CD4-positive, alpha-beta T cell treated with Interleukin-17A for 1 hour (primary cell): ENCODE measurements at regions not wholly inside any gene's neighbourhood (a gene's known extent, or its start where the extent isn't known, plus 50 kb on each side); places are given as distances from the start of the nearest gene placed in this dataset.

Experiments used
- DNase-seq: peaks from one replicate; pipeline ENCODE4 v3.0.0-alpha.2; 2020

DNA sequence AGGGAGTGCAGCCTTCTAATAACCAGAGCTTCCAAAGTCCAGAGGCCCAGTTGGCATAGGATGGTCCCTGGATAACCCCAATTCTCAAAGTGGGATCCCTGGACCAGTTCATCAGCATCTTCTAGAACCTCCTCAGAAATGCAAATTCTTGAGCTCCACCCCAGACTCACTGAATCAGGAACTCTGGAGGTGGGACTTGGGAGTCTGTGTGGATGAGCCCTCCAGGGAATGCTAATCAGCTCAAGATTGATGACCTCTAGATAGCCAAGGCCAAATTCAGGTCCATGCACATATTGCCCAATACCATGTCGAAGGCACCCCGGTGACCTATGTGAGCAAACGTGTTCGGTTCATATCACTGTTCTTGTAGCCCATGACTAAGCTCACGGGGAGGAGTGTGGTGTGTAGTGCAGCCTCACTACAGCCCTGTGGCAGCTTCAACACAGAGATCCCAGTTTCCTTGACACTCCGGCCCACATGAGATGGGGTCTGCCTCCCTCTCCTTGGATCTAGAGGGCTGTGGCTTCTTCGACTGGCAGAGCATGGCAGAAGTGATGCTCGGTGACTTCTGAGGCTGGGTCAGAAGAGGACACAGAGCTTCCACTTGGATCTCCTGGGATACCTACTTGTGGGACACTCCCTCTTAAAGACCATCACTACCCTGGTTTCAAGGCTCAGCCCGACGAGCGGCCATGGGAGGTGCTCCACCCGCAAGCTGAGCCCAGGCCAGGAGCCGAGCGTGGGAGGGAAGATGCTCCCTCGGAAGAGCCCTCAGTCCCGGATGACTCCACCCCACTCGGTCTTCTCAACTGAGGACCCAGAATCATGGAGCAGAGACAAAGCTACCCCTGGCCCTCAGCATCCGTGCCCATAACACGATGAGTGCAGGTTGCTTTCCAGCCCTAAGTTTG lies 151.1 kb upstream of the CST7 start:
- DNase-seq: no peak

DNA sequence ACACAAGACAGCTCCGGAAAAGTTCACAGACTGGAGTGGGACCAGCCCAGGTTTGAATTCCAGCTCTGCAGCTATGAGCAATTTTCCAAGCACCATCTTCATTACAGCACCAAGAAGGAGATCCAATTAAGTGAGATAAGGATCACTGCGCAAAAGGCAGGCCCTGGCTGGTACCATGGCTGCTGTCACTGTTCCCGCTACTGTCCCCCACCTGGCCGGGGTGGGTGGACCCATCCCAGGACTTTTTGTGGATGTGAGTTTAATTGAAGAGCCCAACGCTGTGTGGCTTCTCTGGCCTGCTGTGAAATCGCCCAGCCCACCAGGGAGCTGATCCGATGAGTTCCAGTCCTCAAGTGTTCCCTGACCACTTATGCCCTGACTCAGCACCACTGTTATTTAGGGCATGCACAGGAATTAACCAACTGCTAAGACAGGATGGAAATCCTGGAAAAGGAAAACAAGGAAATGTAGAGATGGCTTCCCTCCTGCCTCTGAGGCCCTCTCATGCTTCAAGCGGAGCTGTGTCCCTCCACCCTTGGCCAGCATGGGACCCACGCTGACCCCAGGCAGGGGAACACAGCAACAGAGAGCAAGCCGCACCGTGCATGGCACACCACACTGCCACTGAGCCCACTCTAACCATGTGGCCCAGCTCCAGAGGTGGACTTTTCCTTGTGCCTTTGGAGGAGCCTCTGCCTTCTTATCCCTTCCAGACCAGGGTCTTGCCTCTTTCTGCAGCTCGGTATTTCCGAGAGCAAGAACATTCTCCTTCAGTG lies 150.0 kb upstream of the CST7 start:
- DNase-seq: no peak

DNA sequence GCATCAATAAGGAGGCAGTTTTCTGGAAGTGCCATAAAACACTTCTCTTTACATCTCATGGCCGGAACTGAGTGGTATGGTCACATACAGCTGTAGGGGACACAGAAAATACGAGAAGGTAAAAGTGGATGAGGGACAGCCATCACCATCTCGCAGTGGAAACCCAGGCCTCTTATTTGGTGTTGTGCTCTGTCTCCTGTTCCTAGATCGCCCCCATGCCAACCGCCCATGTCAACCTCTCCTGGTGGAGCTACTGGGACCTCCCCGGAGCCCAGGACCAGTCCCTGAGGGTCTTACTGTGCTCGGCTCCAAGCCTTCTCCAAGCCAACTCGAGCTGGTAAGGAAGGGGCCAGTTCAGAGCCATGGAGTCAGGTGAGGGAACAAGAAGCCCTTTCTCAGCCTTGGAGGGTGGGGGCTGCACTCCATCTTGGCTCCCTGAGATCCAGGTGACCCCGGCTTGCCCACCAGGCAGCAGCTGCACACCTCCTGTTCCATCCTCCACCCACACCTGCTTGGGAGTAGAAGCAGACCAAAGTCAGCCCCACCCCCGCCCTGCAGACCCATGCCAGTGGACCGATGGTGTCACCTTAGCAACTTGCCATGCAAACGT lies 149.0 kb upstream of the CST7 start:
- no peak for DNase-seq

DNA sequence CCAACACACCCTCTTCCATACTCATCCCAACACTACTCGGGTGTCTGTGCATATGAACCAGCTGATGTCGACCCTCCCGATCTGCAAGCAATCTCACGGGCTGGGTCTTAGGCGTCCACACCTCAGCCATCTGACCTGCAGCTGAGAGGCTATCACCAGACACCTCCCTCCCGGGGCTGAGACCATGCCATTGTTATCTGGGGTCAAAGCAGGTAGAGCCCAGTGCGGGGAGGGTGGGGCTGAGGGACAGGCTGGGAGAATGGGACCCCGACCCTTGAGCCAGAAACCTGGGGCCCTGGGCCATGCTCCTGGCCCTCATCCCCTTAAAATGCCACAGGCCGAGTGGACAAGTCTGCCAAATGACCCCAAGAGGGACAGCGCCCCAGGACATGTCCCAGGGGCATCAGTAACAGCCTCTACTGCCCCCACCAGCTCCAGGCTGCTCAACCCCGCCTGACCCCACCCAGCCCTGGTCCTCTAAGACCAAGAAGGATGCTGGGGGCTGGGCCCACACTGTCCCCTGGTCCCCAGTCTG lies 146.7 kb upstream of the CST7 start:
- DNase-seq: no peak

DNA sequence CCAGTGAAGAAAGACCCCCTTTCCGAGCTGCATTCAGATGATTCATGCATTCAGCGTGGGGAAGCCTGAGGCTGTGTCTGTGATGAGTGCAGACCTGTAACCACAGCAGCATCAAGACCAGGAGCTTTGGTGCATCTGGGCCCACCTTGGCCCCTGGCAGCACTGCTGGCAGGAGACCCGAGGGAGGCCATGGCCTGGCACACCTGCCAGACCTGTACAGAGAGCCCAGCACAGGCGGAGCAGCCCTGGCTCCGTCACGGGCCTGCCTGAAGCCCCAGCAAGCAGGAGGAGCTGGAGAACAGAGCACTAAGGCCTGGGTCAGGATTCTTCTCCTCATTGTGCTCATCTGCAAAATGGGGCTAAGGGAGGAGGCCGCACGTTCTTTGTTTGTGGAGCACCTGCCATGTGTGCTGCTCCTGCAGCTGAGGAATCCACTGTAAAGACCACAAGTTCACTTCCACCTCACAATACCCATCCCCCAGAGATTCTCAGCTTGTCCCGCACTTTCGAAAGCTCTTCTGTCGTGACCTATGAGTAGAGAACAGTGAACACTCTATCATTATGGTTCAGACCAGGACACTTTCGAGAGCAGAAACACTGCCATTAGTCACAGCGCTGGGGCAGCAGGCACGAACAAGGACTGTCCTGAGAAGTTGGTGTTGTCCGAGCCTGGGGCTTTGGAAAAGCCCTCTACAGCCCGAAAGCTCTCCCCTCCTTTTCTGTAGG lies 144.4 kb upstream of the CST7 start:
- DNase-seq: no peak

DNA sequence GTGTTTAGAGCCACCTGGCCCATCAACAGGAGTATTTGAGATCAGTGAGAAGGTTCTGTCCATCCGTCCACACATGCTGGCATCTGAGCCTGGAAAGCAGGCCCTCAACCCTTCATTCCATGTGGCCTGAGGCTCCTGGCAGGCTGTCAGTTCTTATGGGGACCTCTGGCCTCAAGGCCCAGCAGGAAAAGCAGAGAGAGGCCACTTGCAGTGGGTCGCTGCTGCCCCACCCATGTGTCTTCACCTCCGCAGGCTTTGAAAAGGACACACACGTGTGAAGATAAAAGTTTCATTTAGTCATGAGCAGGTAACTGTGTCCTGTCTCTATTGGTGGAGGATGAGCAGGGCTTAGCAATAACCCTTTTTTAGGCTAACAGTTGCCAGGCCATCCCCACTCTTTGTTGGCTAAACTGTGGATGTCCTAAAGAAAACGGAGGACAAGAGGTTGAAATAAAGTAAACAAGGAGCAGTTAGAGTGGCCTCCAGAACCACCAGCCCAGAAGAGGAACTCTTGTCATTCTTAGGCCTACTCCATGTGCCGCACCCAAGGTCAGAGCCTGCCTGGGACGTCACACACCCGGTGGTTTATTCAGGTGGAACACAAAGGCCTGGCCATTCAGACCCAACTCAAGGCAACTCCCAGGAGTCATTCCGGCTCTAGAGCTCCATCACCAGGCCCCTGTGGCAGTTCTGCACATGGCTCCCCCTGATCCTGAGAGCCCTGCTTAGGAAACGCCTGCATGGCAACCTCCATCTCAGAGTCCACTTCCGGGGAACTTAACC lies 143.4 kb upstream of the CST7 start:
- no peak for DNase-seq

DNA sequence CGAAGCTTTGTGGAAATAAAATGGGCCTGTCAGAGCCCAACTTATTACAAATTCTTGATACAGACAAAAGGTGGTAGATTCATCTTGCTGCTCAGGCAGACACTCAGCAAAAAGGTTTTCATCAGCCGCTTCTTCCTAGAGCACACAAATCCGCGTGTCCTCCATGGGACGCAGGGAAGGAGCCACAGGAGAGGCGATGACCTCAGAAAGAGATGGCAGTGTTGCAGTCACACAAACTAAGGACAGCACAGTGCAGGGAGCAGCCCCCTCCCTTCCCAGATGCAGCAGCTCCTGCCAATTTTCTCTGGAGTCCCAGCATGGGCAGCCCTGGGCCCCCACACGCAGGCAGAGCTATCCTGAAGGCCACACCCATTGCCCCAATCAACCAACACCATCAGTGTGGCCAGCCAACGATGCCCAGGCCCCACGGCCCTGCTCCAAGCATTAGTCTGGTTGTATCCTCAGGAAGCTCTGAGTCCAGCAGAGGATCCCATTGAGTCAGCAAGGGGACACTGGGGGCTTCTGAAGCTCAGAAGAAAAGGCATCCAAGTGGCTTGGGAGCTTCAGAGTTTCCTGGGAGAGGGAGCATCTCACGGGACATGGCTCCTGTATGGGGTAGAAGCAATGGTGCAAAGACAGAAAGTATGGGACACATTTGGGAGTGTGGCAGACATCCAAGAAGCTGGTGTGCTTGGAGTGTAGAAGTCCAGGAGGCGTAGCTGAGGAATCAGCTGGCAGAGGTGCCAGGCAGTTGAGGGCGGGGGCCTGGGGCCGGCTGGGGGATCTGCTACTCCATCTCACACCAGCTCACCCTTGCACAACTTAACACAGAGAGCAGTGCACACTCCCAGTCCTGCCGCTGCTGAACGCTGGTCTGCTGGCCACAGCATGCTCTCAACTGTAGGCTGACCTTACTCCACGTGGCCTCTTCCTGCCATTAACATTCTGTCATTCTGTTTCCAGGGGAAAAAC lies 142.1 kb upstream of the CST7 start:
- no peak for DNase-seq

DNA sequence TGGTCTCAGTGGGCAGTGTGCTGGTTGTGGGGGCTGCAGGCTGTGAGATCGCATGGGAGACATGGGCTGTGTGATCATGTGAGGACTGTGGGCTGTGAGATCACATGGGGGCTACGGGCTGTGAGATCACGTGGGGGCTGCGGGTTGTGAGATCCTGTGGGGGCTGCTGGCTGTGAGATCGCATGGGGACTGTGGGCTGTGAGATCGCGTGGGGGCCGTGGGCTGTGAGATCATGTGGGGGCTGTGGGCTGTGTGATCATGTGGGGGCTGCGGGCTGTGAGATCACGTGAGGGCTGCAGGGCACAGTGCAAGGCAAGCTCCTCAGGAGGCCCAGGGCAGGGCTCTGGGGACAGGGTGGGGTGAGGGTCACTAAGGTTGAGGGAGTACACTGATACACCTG lies 140.5 kb upstream of the CST7 start:
- DNase-seq: no peak

DNA sequence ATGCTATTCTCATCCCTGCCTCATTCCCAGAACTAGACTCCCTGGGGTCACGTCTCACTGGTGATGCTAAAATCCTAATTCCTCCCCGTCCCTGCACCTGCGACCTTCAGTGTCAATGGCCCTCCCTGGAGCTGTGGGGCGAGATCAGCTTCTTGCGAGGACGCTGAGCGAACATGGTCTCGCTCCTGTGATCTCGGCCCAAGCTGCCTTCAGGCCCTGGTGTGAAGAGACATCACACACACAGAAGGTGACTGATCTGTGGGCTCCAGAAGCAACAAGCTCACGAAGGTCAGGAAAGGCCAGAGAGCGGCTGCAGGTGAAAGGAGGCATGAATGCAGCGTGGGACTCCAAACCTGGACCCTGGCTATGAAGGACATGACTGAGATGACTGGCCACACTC lies 139.5 kb upstream of the CST7 start:
- DNase-seq: no peak

DNA sequence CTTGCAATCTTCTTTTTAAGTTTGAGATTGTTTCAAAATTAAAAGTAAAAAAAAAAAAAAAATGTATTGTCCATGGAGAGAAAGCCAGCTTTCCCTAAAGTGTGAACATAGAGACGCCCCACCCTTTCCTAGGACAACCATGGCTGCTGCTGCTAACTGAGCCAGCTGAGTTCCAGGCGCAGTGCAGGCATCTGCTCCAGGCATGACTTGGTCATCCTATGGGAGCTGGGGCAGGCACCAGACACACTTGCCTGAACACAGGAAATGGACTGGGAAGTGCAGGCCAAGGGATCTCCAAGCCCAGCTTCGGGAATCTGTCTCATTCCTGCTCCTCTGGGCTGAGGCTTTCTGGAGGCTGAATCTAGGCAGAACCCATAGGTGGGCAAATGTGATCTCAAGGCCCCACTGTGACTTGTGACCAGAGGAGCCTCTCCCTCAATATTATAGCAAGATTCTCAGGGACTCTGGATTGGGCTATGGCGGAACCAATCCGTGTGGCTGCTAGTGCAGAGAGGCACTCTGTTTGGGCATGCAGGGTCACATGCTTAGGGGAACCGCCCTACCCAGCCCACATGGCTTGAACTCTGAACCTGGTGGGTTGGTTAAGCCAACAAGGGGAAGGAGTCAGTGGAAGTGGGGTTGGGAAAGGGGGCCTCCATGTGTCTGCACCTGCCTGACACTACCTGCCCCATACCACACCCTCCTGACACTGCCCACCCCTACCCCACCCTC lies 138.2 kb upstream of the CST7 start:
- DNase-seq: no peak

DNA sequence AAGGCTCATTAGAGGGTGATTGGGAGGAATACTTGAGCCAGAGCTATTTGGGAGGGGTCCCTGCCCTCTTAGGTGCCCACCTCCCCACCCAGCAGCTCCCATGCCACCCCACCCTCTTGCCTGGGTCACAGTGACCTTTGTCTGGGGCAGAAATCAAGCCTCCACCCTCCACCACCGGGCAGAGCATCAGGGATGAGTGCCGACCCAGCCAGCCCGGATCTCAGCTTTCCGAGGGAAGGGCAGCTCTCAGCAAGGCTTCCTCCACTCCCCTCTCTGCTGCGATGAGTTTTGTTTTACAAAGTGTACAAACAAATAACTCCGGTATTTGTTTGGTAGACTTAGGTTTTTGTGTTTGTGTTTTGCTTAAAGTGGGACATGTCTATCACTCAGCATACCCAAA lies 136.7 kb upstream of the CST7 start:
- no peak for DNase-seq

DNA sequence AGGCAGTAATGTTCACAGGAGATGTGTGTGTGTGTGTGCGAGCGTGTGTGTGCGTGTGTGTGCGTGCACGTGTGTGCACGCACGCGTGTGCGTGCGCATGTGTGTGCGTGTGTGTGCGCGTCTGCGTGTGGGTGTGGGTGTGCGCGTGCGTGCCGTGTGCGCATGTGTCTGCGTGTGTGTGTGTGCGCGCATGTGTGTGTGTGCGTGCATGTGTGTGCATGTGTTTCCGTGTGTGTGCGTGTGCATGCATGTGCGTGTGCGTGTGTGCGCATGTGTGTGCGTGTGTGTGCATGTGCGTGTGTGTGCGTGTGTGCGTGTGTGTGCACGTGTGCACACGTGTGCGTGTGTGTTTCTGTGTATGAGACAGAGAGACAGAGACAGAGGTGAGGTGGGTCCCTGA lies 136.0 kb upstream of the CST7 start:
- DNase-seq: no peak

DNA sequence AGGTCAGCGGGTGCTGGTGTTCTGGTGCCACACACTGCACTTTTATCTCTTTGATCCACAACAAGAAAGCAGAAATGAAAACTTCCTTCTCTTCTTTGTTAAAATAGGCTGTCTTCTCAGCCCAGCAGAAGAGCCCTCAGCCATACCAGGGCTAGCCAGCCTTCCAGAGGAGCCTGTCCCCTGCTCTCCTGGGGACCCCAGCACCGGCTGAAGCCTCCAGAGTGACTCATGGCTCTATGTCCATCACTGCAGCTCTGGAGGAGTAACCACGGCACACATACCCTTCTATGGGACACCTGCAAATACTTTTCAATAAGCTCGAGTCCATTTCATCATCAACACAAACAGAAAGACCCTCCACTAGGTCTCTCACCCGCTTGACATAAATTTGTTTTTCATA lies 135.6 kb upstream of the CST7 start:
- DNase-seq: no peak

DNA sequence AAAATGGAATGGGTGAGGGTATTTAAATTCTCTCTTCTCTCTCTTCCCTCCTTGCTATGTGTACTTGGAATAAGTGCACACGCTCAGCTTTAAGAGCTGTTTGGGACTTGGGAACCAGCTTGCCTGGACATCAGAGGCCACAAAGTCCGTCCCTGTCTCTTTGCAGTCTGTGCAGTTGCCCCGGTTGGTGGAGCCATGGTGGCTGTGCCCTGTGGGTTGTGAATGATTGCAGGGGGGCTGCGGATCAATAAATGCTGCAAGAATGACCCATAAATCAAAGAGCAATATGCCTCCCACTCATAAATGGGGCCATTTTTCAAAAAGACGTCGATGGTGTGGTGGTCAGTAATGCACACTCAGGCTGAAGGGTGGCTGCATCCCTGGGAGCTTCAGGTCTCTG lies 135.1 kb upstream of the CST7 start:
- no peak for DNase-seq

DNA sequence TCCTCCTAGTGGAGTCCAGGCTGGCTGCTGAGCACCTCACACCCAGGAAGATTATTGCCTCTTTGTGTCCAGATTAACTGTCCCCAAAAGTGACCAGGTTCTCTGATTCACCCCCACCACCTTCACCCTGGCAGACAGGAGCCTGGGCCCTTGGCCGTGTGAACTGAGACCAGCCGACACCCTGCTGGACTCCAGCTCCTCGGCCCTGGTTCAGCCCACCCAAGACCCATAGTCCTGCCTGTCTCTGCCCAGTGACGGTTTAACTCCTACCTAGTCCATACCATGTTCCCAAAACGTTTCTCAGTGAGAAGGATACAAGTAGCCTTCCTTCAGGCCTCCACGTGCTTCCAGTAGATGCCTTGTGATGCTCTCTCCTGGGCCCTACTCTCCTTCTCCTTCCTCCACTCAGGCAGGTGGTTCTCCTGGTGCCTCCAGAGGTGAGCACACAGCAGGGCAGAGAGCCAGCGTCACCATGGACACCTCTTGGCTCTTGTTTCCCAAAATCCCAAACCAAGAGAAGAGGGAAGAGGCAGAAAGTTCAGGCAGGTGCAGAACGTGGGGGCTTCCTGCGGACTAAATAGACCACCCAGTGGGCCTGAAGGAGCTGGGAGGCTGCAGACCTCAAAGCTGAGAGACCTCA lies 134.4 kb upstream of the CST7 start:
- no peak for DNase-seq

DNA sequence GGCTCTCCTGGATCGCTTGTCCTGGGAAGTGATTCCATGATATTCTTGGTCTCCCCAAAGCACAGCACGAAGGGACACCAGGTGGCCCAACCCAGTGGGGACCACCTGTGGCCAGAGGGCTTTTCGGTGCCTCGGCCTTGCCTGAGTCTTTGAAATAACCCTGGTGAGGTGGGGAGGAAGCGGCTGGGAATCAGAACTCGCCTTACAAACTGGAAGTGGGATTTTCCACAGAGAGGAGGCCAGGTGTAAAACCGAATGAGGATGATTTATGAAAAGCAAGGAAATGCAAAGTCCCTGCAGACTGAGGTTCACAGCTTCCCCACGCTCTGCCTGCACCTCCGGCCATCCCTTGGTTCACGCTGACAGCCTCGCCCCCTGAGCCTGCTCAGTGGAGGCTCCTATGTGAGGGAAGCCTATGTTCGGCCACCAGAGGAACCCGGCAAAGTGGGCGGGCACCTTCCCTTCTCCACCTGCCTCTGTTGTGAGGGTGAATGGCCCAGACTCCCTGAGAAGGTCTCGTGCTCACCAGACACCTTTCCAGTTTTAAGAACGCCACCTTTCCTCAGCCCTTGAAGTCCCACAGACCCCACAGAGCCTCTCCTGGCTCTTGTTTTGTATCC lies 133.8 kb upstream of the CST7 start:
- no peak for DNase-seq

DNA sequence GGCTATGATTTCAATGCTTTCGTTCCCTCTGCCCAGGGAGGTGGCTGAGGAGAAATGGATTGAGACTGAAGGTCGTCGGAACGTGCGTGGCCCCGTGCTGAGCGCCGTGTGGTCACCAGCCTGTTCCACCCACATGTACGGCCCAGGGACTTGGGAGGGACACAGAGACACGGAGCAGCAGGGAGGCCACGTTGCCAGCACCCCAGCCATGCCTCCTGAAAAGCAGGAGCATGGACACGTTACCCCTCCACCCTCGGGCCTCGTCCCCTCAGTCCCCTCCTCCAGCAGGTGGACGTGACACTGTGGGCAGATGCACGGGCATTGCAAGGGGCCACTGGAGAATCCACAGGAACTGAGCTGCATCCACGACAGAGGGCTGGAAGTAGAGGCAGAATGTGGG lies 133.1 kb upstream of the CST7 start:
- DNase-seq: no peak

DNA sequence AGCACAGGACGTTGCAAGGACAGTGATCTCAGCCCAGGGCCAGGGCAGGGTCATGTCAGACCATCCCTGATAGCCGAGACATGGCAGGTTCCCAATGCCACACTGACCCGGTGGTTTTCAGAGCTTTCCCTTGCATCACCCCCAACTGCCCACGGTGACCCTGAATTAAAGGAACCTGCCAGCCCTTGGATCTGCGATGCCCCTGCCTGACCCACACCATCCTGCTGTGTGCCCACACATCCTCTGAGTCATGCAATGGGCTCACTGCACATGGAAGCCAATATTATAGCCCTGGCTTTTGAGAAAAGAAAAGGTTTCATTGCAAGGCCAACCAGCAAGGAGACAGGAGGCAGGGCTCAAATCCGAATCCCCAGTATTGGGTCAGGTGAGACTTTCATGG lies 132.6 kb upstream of the CST7 start:
- no peak for DNase-seq

DNA sequence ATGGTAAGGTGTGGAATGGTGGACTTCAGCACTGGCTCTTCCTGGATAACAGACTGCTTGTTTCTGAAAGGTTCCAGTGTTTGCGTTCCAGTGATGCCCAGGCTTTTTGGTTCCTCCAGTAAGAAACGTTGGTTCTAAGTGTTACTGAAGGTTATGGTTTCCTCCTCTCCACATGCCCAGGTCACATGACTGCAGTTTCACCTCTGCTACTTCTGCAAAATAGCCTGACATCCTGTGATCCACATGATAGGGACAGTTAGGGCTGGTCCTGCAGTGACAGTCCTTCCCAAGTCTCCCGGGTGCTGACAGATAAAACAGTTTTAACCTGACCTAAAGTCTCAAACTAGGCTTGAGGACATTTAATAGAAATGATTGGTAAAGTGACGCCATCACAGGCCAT lies 132.2 kb upstream of the CST7 start:
- DNase-seq: no peak
